Smooth muscle cell (in vitro differentiated cells): ENCODE measurements at regions not wholly inside any gene's neighbourhood (a gene's known extent, or its start where the extent isn't known, plus 50 kb on each side); places are given as distances from the start of the nearest gene placed in this dataset.

Experiments used
- DNase-seq: peaks from one replicate; lab custom pipeline; 2025; ENCODE audit not compliant: unreplicated experiment; lab: John Stamatoyannopoulos, UW
- H2AFZ ChIP-seq: fragments of 200-600 bp; sonication (generic); 2 replicates; pipeline ENCODE4 v1.6.0; 2016; ENCODE audit warnings: antibody characterized with exemption, low read depth, mild to moderate bottlenecking
- H3F3A ChIP-seq: fragments of 200-600 bp; sonication (generic); 2 replicates; pipeline ENCODE4 v1.6.0; 2017; ENCODE audit warnings: antibody characterized with exemption, low read depth
- H3K27ac ChIP-seq: fragments of 200-600 bp; sonication (generic); 2 replicates; pipeline ENCODE4 v1.5.1; 2016; ENCODE audit warnings: low read depth, mild to moderate bottlenecking
- H3K27me3 ChIP-seq: fragments of 200-600 bp; sonication (generic); 2 replicates; pipeline ENCODE4 v1.6.1; 2016; ENCODE audit warnings: low read depth, mild to moderate bottlenecking
- H3K36me3 ChIP-seq: fragments of 200-600 bp; sonication (generic); 2 replicates; pipeline ENCODE4 v1.5.1; 2016; ENCODE audit warnings: low read depth
- H3K4me1 ChIP-seq: fragments of 200-600 bp; sonication (generic); 2 replicates; pipeline ENCODE4 v1.5.1; 2016; ENCODE audit warnings: low read depth
- H3K4me2 ChIP-seq: fragments of 200-600 bp; sonication (generic); 2 replicates; pipeline ENCODE4 v1.6.0; 2016; ENCODE audit warnings: mild to moderate bottlenecking
- H3K4me3 ChIP-seq: fragments of 200-600 bp; sonication (generic); 2 replicates; pipeline ENCODE4 v1.5.1; 2016; ENCODE audit warnings: mild to moderate bottlenecking
- H3K79me2 ChIP-seq: fragments of 200-600 bp; sonication (generic); 2 replicates; pipeline ENCODE4 v1.6.0; 2016; ENCODE audit warnings: low read depth, mild to moderate bottlenecking
- H3K9ac ChIP-seq: fragments of 200-600 bp; sonication (generic); 2 replicates; pipeline ENCODE4 v1.6.0; 2016; ENCODE audit warnings: low read depth
- H3K9me3 ChIP-seq: fragments of 200-600 bp; sonication (generic); replicated peaks from 2 replicates; pipeline ENCODE4 v1.5.1; 2016; ENCODE audit warnings: low read depth
- H4K20me1 ChIP-seq: fragments of 200-600 bp; sonication (generic); 2 replicates; pipeline ENCODE4 v1.6.0; 2016; ENCODE audit warnings: low read depth
- CTCF ChIP-seq: fragments of 200-600 bp; sonication (generic); IDR thresholded peaks from 2 replicates; pipeline ENCODE4 v1.5.1; 2017; ENCODE audit warnings: borderline replicate concordance, mild to moderate bottlenecking, antibody characterized with exemption; ENCODE audit not compliant: insufficient read depth, poor library complexity, severe bottlenecking
- WGBS: methylation state at CpG from one replicate; pipeline ENCODE4 v1.1.7; 2016; ENCODE audit warnings: low lambda C conversion rate; 5-methylcytosine and 5-hydroxymethylcytosine counted together

DNA sequence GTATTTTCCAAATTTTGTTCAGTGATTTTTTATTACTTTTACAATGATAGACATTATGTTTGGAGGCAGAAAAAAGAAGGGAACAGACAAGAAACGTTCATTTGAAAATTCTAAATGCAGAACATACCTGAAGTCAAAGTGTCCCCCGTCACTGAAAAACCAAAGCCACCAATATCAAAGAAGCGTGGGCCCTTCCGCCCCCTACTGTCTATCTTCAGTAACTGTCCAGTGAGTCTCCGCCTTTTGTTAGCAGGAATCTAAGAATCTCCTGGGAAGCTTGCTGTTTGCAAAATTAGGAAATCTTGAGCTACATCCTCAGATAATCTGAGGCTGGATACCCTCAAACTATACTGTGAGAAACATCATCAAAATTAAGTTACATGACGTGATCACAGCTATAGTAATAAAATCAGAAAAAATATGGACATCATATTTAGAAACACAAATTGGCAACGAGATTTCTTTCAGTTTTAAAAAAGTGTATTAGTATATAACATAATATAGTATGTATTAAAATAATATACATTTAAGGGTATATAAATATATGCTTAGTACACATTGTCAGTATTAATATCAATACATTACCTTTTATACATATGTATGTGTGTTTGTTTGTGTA, 169.3 kb upstream of the AKR1E2 start:
- Histone ChIP-seq H3K4me3 (no peak overlapping the region), H3K4me2 (peak overlapping the region; percentile 74), H3K27ac (peak overlapping the region; percentile 90), H3K4me1 (peaks cover 27% of the 10 kb centered on the region), H3K9ac (no peak overlapping the region), H4K20me1 (no peaks in the 10 kb centered on the region), H3K36me3 (no peaks in the 10 kb centered on the region), H3K9me3 (no peaks in the 10 kb centered on the region), H3K27me3 (no peaks in the 10 kb centered on the region), H3F3A (peaks cover 10% of the 10 kb centered on the region), H2AFZ (no peak overlapping the region), H3K79me2 (peaks cover 3% of the 10 kb centered on the region)
- peak; percentile 86 for TF ChIP-seq CTCF
- no peak for DNase-seq
- WGBS: 17% methylated on average over 7 of the region's 7 CpGs

DNA sequence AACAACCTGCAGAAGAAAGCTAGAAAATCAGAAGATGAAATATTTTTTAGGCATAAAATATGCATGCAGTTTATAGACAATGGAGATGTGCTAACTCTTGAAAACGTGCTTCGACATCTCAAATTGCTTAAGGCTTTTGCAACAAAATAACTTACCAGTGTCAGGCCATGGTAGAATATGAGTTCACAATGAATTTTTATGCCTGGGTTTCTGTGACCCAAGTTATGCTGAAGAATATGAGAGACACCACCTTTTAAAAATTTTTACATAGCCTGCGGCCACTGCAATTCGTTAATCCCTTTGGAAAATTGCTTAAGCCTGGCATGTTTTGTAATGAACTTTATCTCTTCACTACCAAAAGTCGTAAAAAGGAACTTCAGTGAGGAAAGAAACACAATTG, 170.1 kb upstream of the AKR1E2 start:
- Histone ChIP-seq H4K20me1 (no peaks in the 10 kb centered on the region), H3K27ac (peak overlapping the region; percentile 90), H3K79me2 (peaks cover 3% of the 10 kb centered on the region), H3K27me3 (no peaks in the 10 kb centered on the region), H3K4me3 (no peak overlapping the region), H3K4me2 (peak overlapping the region; percentile 74), H3K4me1 (peaks cover 27% of the 10 kb centered on the region), H3F3A (peaks cover 4% of the 10 kb centered on the region), H2AFZ (no peak overlapping the region), H3K9me3 (no peaks in the 10 kb centered on the region), H3K36me3 (no peaks in the 10 kb centered on the region), H3K9ac (no peak overlapping the region)
- TF ChIP-seq CTCF: no peak
- 26% methylated on average over 5 of the region's 5 CpGs for WGBS
- DNase-seq: no peak

DNA sequence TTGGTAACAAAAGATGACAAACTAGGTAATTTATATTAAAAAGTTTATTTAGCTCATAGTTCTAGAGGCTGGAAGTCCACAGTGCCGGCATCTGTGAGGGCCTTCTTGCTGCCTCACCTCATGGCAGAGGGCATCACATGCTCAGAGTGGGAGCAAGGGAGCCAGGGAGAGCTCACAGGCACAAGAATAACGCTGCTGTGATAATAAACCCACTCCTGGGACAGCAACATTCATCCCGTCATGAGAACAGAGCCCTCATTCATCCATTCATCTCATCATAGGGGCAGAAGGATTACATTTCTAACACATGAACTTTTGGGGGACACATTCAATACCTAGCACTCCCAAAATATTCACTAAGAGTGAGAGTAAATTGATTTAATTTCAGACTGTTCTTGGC, 170.6 kb upstream of the AKR1E2 start:
- DNase-seq: no peak
- Histone ChIP-seq H3K9me3 (no peaks in the 10 kb centered on the region), H3K36me3 (no peaks in the 10 kb centered on the region), H3K79me2 (peaks cover 3% of the 10 kb centered on the region), H3K27ac (peak overlapping the region; percentile 90), H2AFZ (peak overlapping the region; percentile 65), H3K4me1 (peaks cover 27% of the 10 kb centered on the region), H3F3A (peaks cover 4% of the 10 kb centered on the region), H3K4me3 (no peak overlapping the region), H3K4me2 (peak overlapping the region; percentile 74), H4K20me1 (no peaks in the 10 kb centered on the region), H3K9ac (peak overlapping the region; percentile 36), H3K27me3 (no peaks in the 10 kb centered on the region)
- TF ChIP-seq CTCF: no peak
- WGBS: 70% methylated on average over 3 of the region's 3 CpGs

- Histone ChIP-seq H3K9me3 (no peaks in the 10 kb centered on the region), H3K4me1 (peaks cover 27% of the 10 kb centered on the region), H4K20me1 (no peaks in the 10 kb centered on the region), H3F3A (peaks cover 9% of the 10 kb centered on the region), H3K27ac (peak overlapping the region; percentile 90), H3K27me3 (no peaks in the 10 kb centered on the region), H3K79me2 (peaks cover 3% of the 10 kb centered on the region), H3K36me3 (no peaks in the 10 kb centered on the region), H3K4me3 (no peak overlapping the region), H3K4me2 (peak overlapping the region; percentile 74), H2AFZ (peak overlapping the region; percentile 65), H3K9ac (peak overlapping the region; percentile 36)
- DNase-seq: no peak
- 91% methylated on average over 2 of the region's 2 CpGs for WGBS
- TF ChIP-seq CTCF: no peak
These were observed 171.5 kb upstream of the AKR1E2 start for GRCh38 chr10:4654496-4654895.
